Posterior vena cava (tissue), 2 donors: ENCODE measurements at regions not wholly inside any gene's neighbourhood (a gene's known extent, or its start where the extent isn't known, plus 50 kb on each side); places are given as distances from the start of the nearest gene placed in this dataset.
"Not testable (repeated sequence)": the region's sequence is repeated elsewhere in the genome, so short reads cannot be mapped to it uniquely, and the experiment has no call there.

Experiments
- DNase-seq: peaks from one replicate; pipeline ENCODE4 v3.0.0-alpha.2; 2020; ENCODE audit warnings: low spot score
- intact Hi-C, 2 donors: fragments of 100-400 bp; cut with DNase I; formaldehyde crosslinking; loops; one replicate each; pipeline versions ENCODE4 v1.14.1 to v1.14.2; 2022 to 2023
- donor health status: DM: yes; HTN: yes; CAD: no.
- donor health status: DM: yes; HTN: yes; CAD: no.

- DNase-seq, result no peak
- intact Hi-C loops, result no loop called here
Measured at GRCh38 chr5:35561396-35561795, 56.3 kb upstream of the SPEF2 start.

- intact Hi-C loops, result no loop called here
- DNase-seq, result no peak
Measured at GRCh38 chr5:35557748-35558147, 59.9 kb upstream of the SPEF2 start.

GRCh38 chr5:35557199-35557598, 60.5 kb upstream of the SPEF2 start:
- DNase-seq, result no peak
- intact Hi-C loops, result no loop called here

GRCh38 chr5:35554016-35554415, 63.6 kb upstream of the SPEF2 start:
- no peak for DNase-seq
- intact Hi-C loops, result no loop called here

GRCh38 chr5:35545190-35545589, 72.5 kb upstream of the SPEF2 start:
- intact Hi-C loops, result no loop called here
- no peak for DNase-seq

GRCh38 chr5:35543408-35543807, 74.3 kb upstream of the SPEF2 start:
- DNase-seq, result no peak
- intact Hi-C loops, result no loop called here

- intact Hi-C loops, result no loop called here
- DNase-seq, result no peak
Measured at GRCh38 chr5:35540002-35540401, 77.7 kb upstream of the SPEF2 start.

- intact Hi-C loops, result no loop called here
- DNase-seq, result no peak
Measured at GRCh38 chr5:35538198-35538931, 79.3 kb upstream of the SPEF2 start.

- DNase-seq, result no peak
- intact Hi-C loops, result no loop called here
Measured at GRCh38 chr5:35533156-35533555, 84.5 kb upstream of the SPEF2 start.

- intact Hi-C loops, DNase-seq: not testable (repeated sequence)
Measured at GRCh38 chr5:35531553-35531952, 86.1 kb upstream of the SPEF2 start.

- no peak for DNase-seq
- intact Hi-C loops, result no loop called here
Measured at GRCh38 chr5:35518104-35518503, 99.6 kb upstream of the SPEF2 start.

- intact Hi-C loops, result no loop called here
- no peak for DNase-seq
Measured at GRCh38 chr5:35516271-35516670, 101.4 kb upstream of the SPEF2 start.

GRCh38 chr5:35513612-35514011, 104.1 kb upstream of the SPEF2 start:
- DNase-seq, result no peak
- intact Hi-C loops, result no loop called here

GRCh38 chr5:35502206-35502605, 115.5 kb upstream of the SPEF2 start:
- intact Hi-C loops, result no loop called here
- no peak for DNase-seq

GRCh38 chr5:35488791-35489190, 128.9 kb upstream of the SPEF2 start:
- no peak for DNase-seq
- intact Hi-C loops, result no loop called here

GRCh38 chr5:35488055-35488454, 129.6 kb upstream of the SPEF2 start:
- intact Hi-C loops, result no loop called here
- DNase-seq, result no peak

GRCh38 chr5:35487233-35488025, 130.2 kb upstream of the SPEF2 start:
- intact Hi-C loops, result no loop called here
- no peak for DNase-seq

- intact Hi-C loops, result no loop called here
- DNase-seq, result no peak
Measured at GRCh38 chr5:35485487-35485886, 132.2 kb upstream of the SPEF2 start.

GRCh38 chr5:35484241-35484640, 133.4 kb upstream of the SPEF2 start:
- intact Hi-C loops, result loop anchor here in 1 of 2 donors (5.0 kb wide), 1 partner anchor 1027 kb away; no protein-coding TSS in a partner anchor

GRCh38 chr5:35483780-35484179, 133.9 kb upstream of the SPEF2 start:
- intact Hi-C loops, result loop anchor here in 1 of 2 donors (5.0 kb wide), 1 partner anchor 1026 kb away; no protein-coding TSS in a partner anchor
- no peak for DNase-seq

More at GRCh38 chr5:35484241-35484640, 133.4 kb upstream of the SPEF2 start:
- no peak for DNase-seq

- DNase-seq, result no peak
- intact Hi-C loops, result loop anchor here in 1 of 2 donors (5.0 kb wide), 1 partner anchor 1026 kb away; no protein-coding TSS in a partner anchor
Measured at GRCh38 chr5:35483191-35483590, 134.5 kb upstream of the SPEF2 start.
